Activated CD8-positive, alpha-beta T cell treated with anti-CD3 and anti-CD28 coated beads, Interleukin-2, amount 10 ng/mL, durations not matched to agents 7 days and 5 days (primary cell): ENCODE measurements at regions not wholly inside any gene's neighbourhood (a gene's known extent, or its start where the extent isn't known, plus 50 kb on each side); places are given as distances from the start of the nearest gene placed in this dataset.

Experiments
- ATAC-seq: fragments of 150-1000 bp; cut with Tn5 transposase; one replicate; pipeline ENCODE4 v1.10.0; 2021; ENCODE audit warnings: moderate library complexity
- CTCF ChIA-PET: fragments of 350-600 bp; sonication (Branson Sonifier 250); formaldehyde crosslinking; loops from one replicate; lab custom pipeline; 2021; ENCODE audit warnings: antibody characterized with exemption; lab: Charles Lee
- POLR2A ChIA-PET: fragments of 350-600 bp; sonication (Branson Sonifier 250); formaldehyde crosslinking; loops from one replicate; lab custom pipeline; 2021; ENCODE audit warnings: antibody characterized with exemption; lab: Charles Lee
- DNase-seq: peaks from one replicate; pipeline ENCODE4 v3.0.0-alpha.2; 2020
- H3K27ac Mint-ChIP-seq: one replicate; pipeline ENCODE4 v1.8.0; 2021; ENCODE audit warnings: mild to moderate bottlenecking, mixed read lengths
- H3K27me3 Mint-ChIP-seq: one replicate; pipeline ENCODE4 v1.8.0; 2021; ENCODE audit warnings: low read depth, mixed read lengths
- H3K36me3 Mint-ChIP-seq: one replicate; pipeline ENCODE4 v1.8.0; 2021; ENCODE audit warnings: low read depth, mixed read lengths
- H3K4me1 Mint-ChIP-seq: one replicate; pipeline ENCODE4 v1.8.0; 2021; ENCODE audit warnings: low read depth, mixed read lengths
- H3K4me3 Mint-ChIP-seq: one replicate; pipeline ENCODE4 v1.8.0; 2021; ENCODE audit warnings: mild to moderate bottlenecking, mixed read lengths
- H3K9me3 Mint-ChIP-seq: one replicate; pipeline ENCODE4 v1.8.0; 2022; ENCODE audit warnings: mixed read lengths; ENCODE audit not compliant: insufficient read depth

DNA sequence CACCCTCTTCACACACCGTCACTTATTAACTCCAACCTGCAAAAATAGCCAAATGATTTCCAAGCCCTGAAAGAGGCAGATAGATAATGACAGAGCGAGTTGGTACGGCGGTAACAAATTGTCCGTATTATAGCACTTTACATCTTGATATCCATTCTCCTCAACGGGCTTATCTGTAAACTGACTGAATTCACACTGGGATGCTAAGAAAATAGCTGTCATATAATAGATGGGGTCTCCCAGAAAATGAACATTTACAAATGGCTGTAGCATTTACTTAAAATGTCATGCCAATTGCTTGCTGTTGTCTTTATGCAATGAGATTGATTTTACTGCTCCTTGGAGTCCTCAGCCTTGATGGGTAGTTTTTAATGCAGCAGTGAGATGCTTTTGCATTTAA lies 225.8 kb upstream of the SDK2 start:
- CTCF ChIA-PET, result no interaction called here
- no peaks in the 10 kb centered on the region for H3K4me1 Mint-ChIP-seq
- H3K36me3 Mint-ChIP-seq, result no peaks in the 10 kb centered on the region
- no peak overlapping the region for H3K4me3 Mint-ChIP-seq
- H3K9me3 Mint-ChIP-seq, result no peaks in the 10 kb centered on the region
- no peaks in the 10 kb centered on the region for H3K27me3 Mint-ChIP-seq
- DNase-seq, result no peak
- no peak overlapping the region for H3K27ac Mint-ChIP-seq
- ATAC-seq, result no peak
- POLR2A ChIA-PET, result no interaction called here

GRCh38 chr17:73870473-73870872 lies 226.2 kb upstream of the SDK2 start:
- Mint-ChIP-seq H3K4me3 (no peak overlapping the region), H3K27ac (no peak overlapping the region), H3K27me3 (no peaks in the 10 kb centered on the region), H3K36me3 (no peaks in the 10 kb centered on the region), H3K9me3 (no peaks in the 10 kb centered on the region), H3K4me1 (no peaks in the 10 kb centered on the region)
- DNase-seq (no peak), ATAC-seq (no peak)
- ChIA-PET CTCF (no interaction called here), POLR2A (no interaction called here)

DNA sequence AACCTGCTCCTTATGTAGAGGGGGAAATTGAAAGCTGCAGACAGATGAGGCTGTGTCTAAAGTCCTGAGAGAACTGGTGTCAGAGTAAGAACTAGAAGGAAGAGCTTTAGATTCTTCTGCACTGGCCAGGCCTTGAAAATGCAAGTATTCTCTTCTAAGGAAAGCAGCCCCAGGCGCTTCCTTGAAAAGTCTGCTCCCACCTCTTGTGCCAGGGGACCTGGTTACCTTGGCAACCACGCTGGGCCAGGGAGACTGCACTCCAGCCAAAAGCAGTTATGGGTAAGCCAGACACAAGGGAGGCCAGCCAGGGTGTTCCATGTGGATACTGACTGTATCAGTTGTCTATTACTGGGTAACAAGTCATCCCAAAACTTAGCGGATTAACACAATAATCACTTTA lies 228.6 kb upstream of the SDK2 start:
- ChIA-PET CTCF (no interaction called here), POLR2A (no interaction called here)
- DNase-seq (no peak), ATAC-seq (no peak)
- no peaks in the 10 kb centered on the region for H3K27me3 Mint-ChIP-seq
- H3K9me3 Mint-ChIP-seq, result no peaks in the 10 kb centered on the region
- no peak overlapping the region for H3K4me3 Mint-ChIP-seq
- no peaks in the 10 kb centered on the region for H3K36me3 Mint-ChIP-seq
- no peak overlapping the region for H3K27ac Mint-ChIP-seq
- H3K4me1 Mint-ChIP-seq, result no peaks in the 10 kb centered on the region

DNA sequence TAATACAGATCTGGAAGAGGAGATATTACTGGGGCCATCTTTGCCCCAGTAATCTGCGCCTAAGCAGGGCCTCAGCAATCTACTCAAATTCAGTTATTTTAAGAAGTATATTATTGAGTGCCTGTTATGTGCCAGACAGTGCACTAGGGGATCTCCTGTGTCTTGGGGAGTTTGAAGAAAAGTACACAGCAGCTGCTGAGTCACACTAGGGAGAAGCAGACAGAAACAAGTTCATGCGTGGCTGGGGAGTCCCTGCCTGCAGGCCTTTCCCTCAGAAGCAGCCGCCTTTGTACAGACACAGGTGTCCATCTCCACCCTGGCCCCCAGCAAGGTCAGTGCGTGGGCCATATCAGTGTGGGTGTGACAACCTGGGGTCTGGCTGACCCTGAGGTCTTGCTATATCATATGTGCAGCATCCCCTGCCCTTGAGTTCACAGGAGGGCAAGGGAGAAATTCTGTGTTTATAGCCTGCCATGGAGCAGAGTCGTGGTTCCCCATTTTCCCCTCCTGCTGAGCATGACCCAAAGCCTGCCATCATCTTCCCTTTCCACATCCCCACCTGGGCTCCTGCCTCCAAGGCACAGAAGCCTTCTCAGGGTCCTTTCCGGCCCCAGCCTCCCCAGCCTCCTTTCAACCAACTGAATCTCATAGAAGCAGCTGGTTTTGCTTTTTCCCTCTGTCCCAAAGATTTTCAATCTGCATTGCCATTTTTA lies 229.9 kb upstream of the SDK2 start:
- Mint-ChIP-seq H3K27me3 (no peaks in the 10 kb centered on the region), H3K27ac (no peak overlapping the region), H3K4me3 (no peak overlapping the region), H3K36me3 (no peaks in the 10 kb centered on the region), H3K4me1 (no peaks in the 10 kb centered on the region), H3K9me3 (no peaks in the 10 kb centered on the region)
- ChIA-PET CTCF (interaction anchor here (0.7 kb wide), 1 partner anchor 326 kb away, joined by 3 read pairs; no protein-coding TSS in a partner anchor), POLR2A (interaction anchor here (0.6 kb wide), 1 partner anchor 102 kb away, joined by 3 read pairs; no protein-coding TSS in a partner anchor)
- DNase-seq (no peak), ATAC-seq (no peak)

DNA sequence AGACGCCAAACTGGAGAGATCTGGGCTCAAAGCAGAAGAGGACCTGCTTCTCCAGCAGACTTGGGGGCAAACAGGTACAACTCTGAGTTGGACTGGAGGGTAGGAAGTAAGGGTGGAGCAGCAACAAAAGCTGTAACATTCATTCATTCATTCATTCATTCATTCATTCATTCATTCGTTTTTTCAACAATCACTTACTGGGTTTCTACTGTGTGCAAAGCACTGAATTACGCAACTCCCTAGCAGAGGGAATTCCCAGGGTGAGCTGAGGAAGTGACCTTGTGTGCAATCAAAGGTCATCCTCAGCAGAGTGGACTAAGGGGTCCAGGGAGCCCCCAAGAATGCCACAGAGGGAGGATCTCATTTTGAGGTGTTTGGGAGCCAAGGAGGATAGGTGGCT lies 231.1 kb upstream of the SDK2 start:
- Mint-ChIP-seq H3K27me3 (no peaks in the 10 kb centered on the region), H3K9me3 (no peaks in the 10 kb centered on the region), H3K4me3 (no peak overlapping the region), H3K27ac (no peak overlapping the region), H3K4me1 (no peaks in the 10 kb centered on the region), H3K36me3 (no peaks in the 10 kb centered on the region)
- ChIA-PET CTCF (no interaction called here), POLR2A (no interaction called here)
- ATAC-seq (no peak), DNase-seq (no peak)

- DNase-seq, result no peak
- no peak for ATAC-seq
- H3K4me1 Mint-ChIP-seq, result no peaks in the 10 kb centered on the region
- POLR2A ChIA-PET, result no interaction called here
- H3K4me3 Mint-ChIP-seq, result no peak overlapping the region
- no peaks in the 10 kb centered on the region for H3K36me3 Mint-ChIP-seq
- CTCF ChIA-PET, result no interaction called here
- H3K27ac Mint-ChIP-seq, result no peak overlapping the region
- H3K27me3 Mint-ChIP-seq, result no peaks in the 10 kb centered on the region
- H3K9me3 Mint-ChIP-seq, result no peaks in the 10 kb centered on the region
Observed at GRCh38 chr17:73877962-73878361, 233.7 kb upstream of the SDK2 start.

DNA sequence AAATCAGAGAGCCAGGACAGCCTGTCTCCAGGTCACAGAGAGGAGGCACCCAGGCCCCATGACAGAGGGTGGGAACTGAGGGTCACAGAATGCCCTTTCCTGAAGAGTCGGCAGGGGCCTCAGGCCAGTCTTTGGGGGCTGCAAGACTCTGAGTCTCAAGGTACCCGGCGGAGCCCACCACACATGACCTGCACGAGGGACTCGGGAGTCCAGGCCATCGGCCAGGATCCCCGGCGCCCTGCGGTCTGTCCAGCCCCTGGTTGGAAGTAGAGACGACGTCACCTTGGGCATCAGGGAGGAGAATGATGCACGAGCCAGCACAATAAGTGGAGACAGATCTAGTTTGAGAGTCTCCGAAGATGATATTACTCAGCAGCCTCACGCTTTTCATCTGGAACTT lies 234.7 kb upstream of the SDK2 start:
- no peak overlapping the region for H3K4me3 Mint-ChIP-seq
- no peaks in the 10 kb centered on the region for H3K4me1 Mint-ChIP-seq
- no peak for ATAC-seq
- ChIA-PET POLR2A (no interaction called here), CTCF (no interaction called here)
- H3K36me3 Mint-ChIP-seq, result no peaks in the 10 kb centered on the region
- no peak overlapping the region for H3K27ac Mint-ChIP-seq
- H3K9me3 Mint-ChIP-seq, result no peaks in the 10 kb centered on the region
- no peaks in the 10 kb centered on the region for H3K27me3 Mint-ChIP-seq
- DNase-seq, result no peak

- Mint-ChIP-seq H3K27me3 (no peaks in the 10 kb centered on the region), H3K36me3 (no peaks in the 10 kb centered on the region), H3K4me1 (no peaks in the 10 kb centered on the region), H3K9me3 (no peaks in the 10 kb centered on the region), H3K4me3 (no peak overlapping the region), H3K27ac (no peak overlapping the region)
- POLR2A ChIA-PET, result no interaction called here
- DNase-seq (no peak), ATAC-seq (no peak)
- CTCF ChIA-PET, result no interaction called here
Observed at GRCh38 chr17:73879987-73880386, 235.7 kb upstream of the SDK2 start.

DNA sequence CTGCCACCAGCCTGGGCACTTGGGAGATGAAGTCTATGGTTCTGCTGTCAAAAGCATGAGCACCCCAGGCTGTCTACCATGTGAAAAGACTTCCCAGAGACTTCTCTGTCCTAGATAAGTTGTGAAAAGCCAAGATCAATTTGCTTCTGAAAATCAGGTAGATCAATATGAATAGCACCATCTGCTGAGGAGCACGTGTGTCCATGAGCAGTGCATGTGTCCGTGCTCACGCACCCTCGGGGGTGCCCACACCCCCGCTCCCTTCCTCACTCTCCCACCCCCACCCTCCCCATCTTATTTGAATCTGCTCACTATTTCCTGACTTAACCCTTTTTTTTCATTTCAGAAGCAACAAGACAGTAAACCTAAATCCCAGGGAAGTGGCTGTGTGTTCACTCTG lies 238.3 kb upstream of the SDK2 start:
- Mint-ChIP-seq H3K27me3 (no peaks in the 10 kb centered on the region), H3K27ac (no peak overlapping the region), H3K4me3 (no peak overlapping the region), H3K4me1 (no peaks in the 10 kb centered on the region), H3K9me3 (no peaks in the 10 kb centered on the region), H3K36me3 (no peaks in the 10 kb centered on the region)
- ATAC-seq (no peak), DNase-seq (no peak)
- CTCF ChIA-PET, result no interaction called here
- POLR2A ChIA-PET, result no interaction called here

DNA sequence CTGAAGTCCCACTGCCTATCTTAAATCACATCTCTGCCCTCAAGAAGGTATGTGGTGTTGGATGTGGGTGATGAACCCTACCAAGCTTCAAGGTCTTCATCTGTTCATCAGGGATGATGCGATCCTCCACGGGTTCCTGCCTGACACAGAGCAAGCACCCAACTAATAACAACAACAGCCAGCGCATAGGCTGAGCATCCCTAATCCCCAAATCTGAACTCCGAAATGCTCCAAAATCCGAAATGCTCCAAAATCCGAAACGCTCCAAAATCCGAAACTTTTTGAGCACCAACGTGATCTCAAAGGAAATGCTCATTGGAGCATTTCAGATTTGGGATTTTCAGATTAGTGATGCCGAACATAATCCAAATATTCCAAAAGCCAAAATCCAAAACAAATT lies 238.9 kb upstream of the SDK2 start:
- CTCF ChIA-PET, result no interaction called here
- no peak overlapping the region for H3K4me3 Mint-ChIP-seq

GRCh38 chr17:73887739-73888138 lies 243.5 kb upstream of the SDK2 start:
- Mint-ChIP-seq H3K27me3 (no peaks in the 10 kb centered on the region), H3K4me1 (no peaks in the 10 kb centered on the region), H3K9me3 (no peaks in the 10 kb centered on the region), H3K36me3 (no peaks in the 10 kb centered on the region), H3K27ac (no peak overlapping the region), H3K4me3 (no peak overlapping the region)
- CTCF ChIA-PET, result interaction anchor here (1.1 kb wide), 1 partner anchor 111 kb away, joined by 3 read pairs; no protein-coding TSS in a partner anchor
- no peak for DNase-seq
- ATAC-seq, result no peak
- POLR2A ChIA-PET, result no interaction called here

More for the DNA sequence above, 238.9 kb upstream of the SDK2 start:
- H3K36me3 Mint-ChIP-seq, result no peaks in the 10 kb centered on the region
- POLR2A ChIA-PET, result no interaction called here
- no peak overlapping the region for H3K27ac Mint-ChIP-seq
- H3K9me3 Mint-ChIP-seq, result no peaks in the 10 kb centered on the region
- ATAC-seq, result no peak
- DNase-seq, result no peak
- no peaks in the 10 kb centered on the region for H3K4me1 Mint-ChIP-seq
- H3K27me3 Mint-ChIP-seq, result no peaks in the 10 kb centered on the region

DNA sequence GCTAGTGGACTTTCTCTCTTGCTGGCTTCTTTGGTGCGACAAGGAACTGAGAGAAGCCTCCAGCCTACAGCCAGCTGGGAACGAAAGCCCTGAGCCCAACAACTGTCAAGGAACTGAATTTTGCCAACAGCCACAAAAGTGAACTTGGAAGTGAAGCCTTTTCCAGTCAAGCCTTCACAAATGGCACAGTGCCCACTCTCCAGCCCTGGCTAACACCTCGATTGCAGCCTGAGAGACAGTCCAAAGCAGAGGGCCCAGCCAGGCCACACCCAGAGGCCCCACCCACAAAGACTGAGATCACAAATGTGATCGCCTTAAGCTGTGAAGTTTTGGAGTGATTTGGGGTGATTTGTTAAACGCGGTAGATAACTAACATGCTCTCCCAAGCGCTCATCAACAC lies 244.6 kb upstream of the SDK2 start:
- Mint-ChIP-seq H3K36me3 (no peaks in the 10 kb centered on the region), H3K9me3 (no peaks in the 10 kb centered on the region), H3K4me3 (no peak overlapping the region), H3K27ac (no peak overlapping the region), H3K27me3 (no peaks in the 10 kb centered on the region), H3K4me1 (no peaks in the 10 kb centered on the region)
- ChIA-PET POLR2A (no interaction called here), CTCF (no interaction called here)
- ATAC-seq (no peak), DNase-seq (no peak)

DNA sequence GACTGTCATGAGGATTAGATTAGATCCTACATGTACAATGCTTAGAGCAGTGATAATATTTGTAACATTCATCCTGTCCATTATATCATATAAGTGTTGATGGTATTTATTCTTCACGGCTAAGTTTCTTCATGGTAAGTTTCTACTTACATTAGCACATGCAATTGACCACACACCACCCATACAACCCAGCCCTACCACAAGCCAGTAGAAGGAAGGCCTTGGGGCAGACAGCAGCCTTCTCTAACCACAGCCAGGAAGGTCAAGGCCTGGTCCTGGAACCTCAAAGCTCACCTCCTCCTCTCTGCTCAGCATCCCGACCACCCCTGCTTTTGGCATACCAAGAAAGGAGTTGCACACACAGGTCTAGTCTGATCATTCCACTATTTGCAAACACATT lies 245.2 kb upstream of the SDK2 start:
- Mint-ChIP-seq H3K4me3 (no peak overlapping the region), H3K36me3 (no peaks in the 10 kb centered on the region), H3K4me1 (no peaks in the 10 kb centered on the region), H3K27ac (no peak overlapping the region), H3K9me3 (no peaks in the 10 kb centered on the region), H3K27me3 (peaks cover 2% of the 10 kb centered on the region)
- POLR2A ChIA-PET, result no interaction called here
- DNase-seq (no peak), ATAC-seq (no peak)
- CTCF ChIA-PET, result no interaction called here
